ENCODE measurements at regions not wholly inside any gene's neighbourhood (a gene's known extent, or its start where the extent isn't known, plus 50 kb on each side); places are given as distances from the start of the nearest gene placed in this dataset.

DNA sequence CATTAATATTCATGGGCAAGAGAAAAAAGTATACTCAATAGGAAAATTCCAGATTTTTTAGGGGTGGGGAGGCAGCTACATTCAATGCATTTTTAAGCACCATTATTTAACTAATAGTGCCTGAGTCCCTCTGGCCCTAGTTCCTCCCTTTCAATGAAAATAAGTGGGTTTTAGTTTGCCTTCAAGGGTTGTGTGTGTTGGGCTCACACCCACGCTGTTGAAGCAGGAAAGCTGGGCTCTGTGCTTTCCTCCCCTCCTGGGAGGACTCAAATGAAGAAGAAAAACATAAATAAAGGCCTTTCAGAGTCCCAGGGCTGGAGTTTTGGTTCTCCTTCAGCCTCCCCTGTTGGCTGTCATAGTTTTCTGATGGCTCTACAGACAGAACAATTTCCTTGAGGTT lies 366.2 kb downstream of the MIAT start:
- no peak for DNase-seq (ENCODE audit: low spot score)
- Histone ChIP-seq H3K27me3 (replicated peaks; ENCODE audit: insufficient read depth, low read depth, low read length, poor library complexity) (no peaks in the 10 kb centered on the region), H3K4me1 (ENCODE audit: insufficient read depth, low read length, poor library complexity, severe bottlenecking) (peaks cover 3% of the 10 kb centered on the region), H3K9me3 (ENCODE audit: low read depth, low read length, poor library complexity, severe bottlenecking) (no peaks in the 10 kb centered on the region), H3K27ac (ENCODE audit: low read depth, low read length, poor library complexity, severe bottlenecking) (no peak overlapping the region), H3K4me3 (ENCODE audit: low read depth, low read length, poor library complexity, severe bottlenecking) (no peak overlapping the region), H3K36me3 (ENCODE audit: insufficient read depth, low read length, poor library complexity, severe bottlenecking) (no peaks in the 10 kb centered on the region)
- intact Hi-C loops (cut with micrococcal nuclease; ENCODE audit: unreplicated experiment): no loop called here
- ChIA-PET POLR2A (ENCODE audit: low non-redundant PET) (no interaction called here), CTCF (interaction anchor here (0.6 to 0.7 kb wide), 2 partner anchors 120 to 264 kb away, joined by 4 read pairs; no protein-coding TSS in a partner anchor)
- no peak for TF ChIP-seq EZH2 (IDR thresholded peaks at IDR 0.05; ENCODE audit: borderline replicate concordance, low read depth, low read length, poor library complexity, severe bottlenecking)
- no peak for TF ChIP-seq CTCF (conservative IDR thresholded peaks at IDR 0.05; ENCODE audit: low read depth, low read length)
- no TSS peak for BruUV-seq (replicated peaks)

DNA sequence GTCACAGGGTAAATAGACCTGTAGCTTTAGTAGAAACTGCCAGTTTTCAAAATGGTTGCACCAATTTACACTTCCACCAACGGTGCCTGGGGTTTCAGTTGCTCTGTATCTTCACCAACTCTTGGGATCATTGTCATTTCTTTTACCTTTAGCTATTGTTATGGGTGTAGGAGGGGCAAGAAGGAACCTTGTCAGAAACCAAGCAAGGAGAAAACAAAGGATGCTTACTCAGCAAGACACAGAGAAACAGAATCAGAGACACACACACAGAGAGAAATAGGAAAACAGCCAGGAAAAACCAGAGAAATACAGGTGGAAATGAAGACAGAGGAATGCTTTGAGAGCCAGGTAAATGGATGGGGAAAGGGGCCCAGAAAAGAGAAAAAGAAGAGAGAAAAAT lies 367.6 kb downstream of the MIAT start:
- H3K4me3 ChIP-seq (ENCODE audit: low read depth, low read length, poor library complexity, severe bottlenecking): no peak overlapping the region
- H3K36me3 ChIP-seq (ENCODE audit: insufficient read depth, low read length, poor library complexity, severe bottlenecking): no peaks in the 10 kb centered on the region
- ChIA-PET CTCF (no interaction called here), POLR2A (ENCODE audit: low non-redundant PET) (no interaction called here)
- H3K4me1 ChIP-seq (ENCODE audit: insufficient read depth, low read length, poor library complexity, severe bottlenecking): peaks cover 3% of the 10 kb centered on the region
- intact Hi-C loops (cut with micrococcal nuclease; ENCODE audit: unreplicated experiment): no loop called here
- no peaks in the 10 kb centered on the region for H3K27me3 ChIP-seq (replicated peaks; ENCODE audit: insufficient read depth, low read depth, low read length, poor library complexity)
- no peak overlapping the region for H3K27ac ChIP-seq (ENCODE audit: low read depth, low read length, poor library complexity, severe bottlenecking)
- BruUV-seq (replicated peaks): no TSS peak
- TF ChIP-seq EZH2 (IDR thresholded peaks at IDR 0.05; ENCODE audit: borderline replicate concordance, low read depth, low read length, poor library complexity, severe bottlenecking): no peak
- TF ChIP-seq CTCF (conservative IDR thresholded peaks at IDR 0.05; ENCODE audit: low read depth, low read length): no peak
- no peak for DNase-seq (ENCODE audit: low spot score)
- no peaks in the 10 kb centered on the region for H3K9me3 ChIP-seq (ENCODE audit: low read depth, low read length, poor library complexity, severe bottlenecking)

DNA sequence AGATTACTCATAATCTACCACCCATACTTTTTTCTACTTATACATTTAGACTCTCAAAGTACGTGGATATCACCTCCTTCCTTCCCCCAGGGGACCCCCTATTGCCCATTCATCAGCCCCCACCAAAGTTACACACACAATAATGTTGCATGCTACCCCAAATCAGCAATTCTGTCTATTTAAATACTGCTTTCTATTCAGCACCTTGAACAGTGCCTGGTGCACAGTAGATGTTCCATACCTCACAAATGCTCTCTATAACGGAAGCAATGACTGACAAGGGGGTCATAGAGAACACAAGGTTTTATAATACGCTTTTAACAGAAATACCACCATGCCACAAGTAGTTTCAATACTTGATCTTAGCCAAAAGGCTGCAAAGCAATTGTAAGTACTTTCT lies 370.7 kb downstream of the MIAT start:
- Histone ChIP-seq H3K4me1 (ENCODE audit: insufficient read depth, low read length, poor library complexity, severe bottlenecking) (peaks cover 3% of the 10 kb centered on the region), H3K27ac (ENCODE audit: low read depth, low read length, poor library complexity, severe bottlenecking) (no peak overlapping the region), H3K27me3 (replicated peaks; ENCODE audit: insufficient read depth, low read depth, low read length, poor library complexity) (no peaks in the 10 kb centered on the region), H3K9me3 (ENCODE audit: low read depth, low read length, poor library complexity, severe bottlenecking) (no peaks in the 10 kb centered on the region), H3K36me3 (ENCODE audit: insufficient read depth, low read length, poor library complexity, severe bottlenecking) (no peaks in the 10 kb centered on the region), H3K4me3 (ENCODE audit: low read depth, low read length, poor library complexity, severe bottlenecking) (no peak overlapping the region)
- DNase-seq (ENCODE audit: low spot score): no peak
- ChIA-PET CTCF (no interaction called here), POLR2A (ENCODE audit: low non-redundant PET) (no interaction called here)
- TF ChIP-seq EZH2 (IDR thresholded peaks at IDR 0.05; ENCODE audit: borderline replicate concordance, low read depth, low read length, poor library complexity, severe bottlenecking): no peak
- TF ChIP-seq CTCF (conservative IDR thresholded peaks at IDR 0.05; ENCODE audit: low read depth, low read length): no peak
- no TSS peak for BruUV-seq (replicated peaks)
- intact Hi-C loops (cut with micrococcal nuclease; ENCODE audit: unreplicated experiment): no loop called here

Measured in A673 (cell line).